Upper lobe of left lung (tissue), 6 donors: ENCODE measurements at regions not wholly inside any gene's neighbourhood (a gene's known extent, or its start where the extent isn't known, plus 50 kb on each side); places are given as distances from the start of the nearest gene placed in this dataset.
"Not testable (repeated sequence)": the region's sequence is repeated elsewhere in the genome, so short reads cannot be mapped to it uniquely, and the experiment has no call there.

ENCODE experiments used
- ATAC-seq, 2 donors: fragments of 200-7000 bp; cut with Tn5 transposase; one replicate each; pipeline ENCODE4 v1.9.1; 2022; ENCODE audit warnings: mild to moderate bottlenecking in 2 of 2, moderate library complexity in 2 of 2; ENCODE audit not compliant: low FRiP score in 2 of 2
- DNase-seq, 2 donors: peaks; one replicate each; pipeline ENCODE4 v3.0.0-alpha.2; 2019 to 2020
- H3K27ac ChIP-seq, 4 donors: fragments of 200-600 bp; sonication (generic); one replicate each; pipeline ENCODE4 v1.5.1; 2016 to 2019
- H3K27me3 ChIP-seq, 4 donors: fragments of 200-600 bp; sonication (generic); one replicate each; pipeline ENCODE4 v1.5.1; 2017 to 2019
- H3K36me3 ChIP-seq, 4 donors: fragments of 200-600 bp; sonication (generic); one replicate each; pipeline ENCODE4 v1.5.1; 2016 to 2019
- H3K4me1 ChIP-seq, 4 donors: fragments of 200-600 bp; sonication (generic); one replicate each; pipeline ENCODE4 v1.5.1; 2018 to 2019
- H3K4me3 ChIP-seq, 4 donors: fragments of 200-600 bp; sonication (generic); one replicate each; pipeline ENCODE4 v1.5.1; 2017 to 2019; ENCODE audit warnings: mild to moderate bottlenecking in 2 of 4, moderate library complexity in 1 of 4
- H3K9me3 ChIP-seq, 4 donors: fragments of 200-600 bp; sonication (generic); one replicate each; pipeline ENCODE4 v1.5.1; 2018 to 2019
- EP300 ChIP-seq, 4 donors: sonication (generic); formaldehyde crosslinking; IDR thresholded peaks; one replicate each; pipeline ENCODE4 v1.5.1; 2017; ENCODE audit warnings: antibody characterized with exemption in 4 of 4, control low read depth in 2 of 4
- POLR2A ChIP-seq, 4 donors: fragments of 450-650 bp; IDR thresholded peaks; one replicate each; pipeline ENCODE4 v1.5.1; 2016 to 2017; ENCODE audit warnings: antibody characterized with exemption in 4 of 4, mild to moderate bottlenecking in 2 of 4
- POLR2AphosphoS5 ChIP-seq, 2 donors: sonication (generic); formaldehyde crosslinking; IDR thresholded peaks; one replicate each; pipeline ENCODE4 v1.5.1; 2017; ENCODE audit warnings: antibody characterized with exemption in 2 of 2
- WGBS, 2 donors: methylation state at CpG; one replicate each; pipeline ENCODE4 v1.1.5; 2017 to 2018; 5-methylcytosine and 5-hydroxymethylcytosine counted together
- TF ChIP-seq, protein P1 (sequence below), 6 experiments: fragments of 450-650 bp in 4 of 6; fragments of 200-600 bp in 2 of 6; sonication (generic) in 2 of 6; IDR thresholded peaks; one replicate each; pipeline ENCODE4 v1.5.1; 2016 to 2019; ENCODE audit warnings: antibody characterized with exemption in 6 of 6
- donor health status: DM: no; HTN: no; CAD: no; lungs with moderate emphysema.
- donor health status: DM: no; HTN: yes; CAD: no; lungs with severe emphysema.

DNA sequence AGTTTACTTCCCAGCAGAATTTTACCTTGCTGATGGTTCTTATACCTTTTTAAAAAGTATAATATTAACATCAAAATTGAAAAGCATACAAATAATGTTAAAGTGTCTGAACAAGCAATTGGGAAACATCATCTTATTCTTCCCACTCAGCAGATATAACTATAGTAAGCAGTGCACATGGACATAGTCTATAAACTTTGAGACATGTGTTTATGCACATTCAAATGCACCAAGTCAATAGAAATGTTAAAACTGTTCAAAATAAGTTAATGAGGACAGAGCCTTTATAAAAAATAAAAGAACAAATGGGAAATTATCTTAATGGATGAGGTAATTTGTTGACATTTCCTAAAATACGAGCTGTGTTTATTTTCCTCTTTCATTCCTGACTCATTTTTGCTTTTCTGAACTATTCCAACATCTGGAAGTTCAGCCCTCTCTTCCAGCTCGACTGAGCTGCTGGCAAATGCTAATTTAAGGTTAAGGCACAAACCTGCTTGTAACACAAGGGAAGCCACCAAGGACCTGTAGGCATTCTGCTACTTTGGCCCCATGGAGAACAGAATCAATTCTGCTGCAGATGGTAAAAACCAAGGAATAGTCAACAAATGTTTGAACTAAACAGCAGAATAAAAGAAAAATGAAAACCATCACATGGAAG, 110.3 kb upstream of the MAP3K4 start:
- H3K36me3 ChIP-seq, result no peaks in the 10 kb centered on the region
- H3K4me3 ChIP-seq, result no peak overlapping the region
- WGBS, 2 donors, result 4 to 7% methylated on average over 2 of the region's 2 CpGs
- H3K9me3 ChIP-seq, result no peaks in the 10 kb centered on the region
- H3K27me3 ChIP-seq, result no peaks in the 10 kb centered on the region
- no peak for TF ChIP-seq POLR2A (IDR thresholded peaks at IDR 0.05)
- H3K4me1 ChIP-seq, result no peaks in the 10 kb centered on the region
- ATAC-seq, result no peak
- H3K27ac ChIP-seq, result no peak overlapping the region
- DNase-seq, result no peak

DNA sequence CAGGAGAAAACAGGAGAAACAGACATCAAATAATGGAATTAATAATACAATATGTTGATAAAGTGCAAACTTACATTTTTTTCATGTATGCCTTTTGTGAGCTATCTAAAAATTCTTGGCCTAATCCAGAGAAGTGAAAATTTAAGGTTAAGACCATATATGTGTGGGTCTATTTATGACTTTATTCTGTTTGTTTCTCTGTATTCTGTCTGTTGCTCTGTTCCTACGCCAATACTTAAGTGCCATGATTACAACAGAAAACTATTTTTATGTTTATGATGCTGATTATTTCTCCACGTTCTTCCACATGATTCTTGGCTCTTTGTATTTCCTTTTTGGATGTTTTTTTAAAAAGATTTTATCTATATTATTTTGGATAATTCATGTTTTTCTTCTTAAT, 109.6 kb upstream of the MAP3K4 start:
- TF ChIP-seq POLR2A (IDR thresholded peaks at IDR 0.05), result no peak
- TF ChIP-seq, protein P1, sequence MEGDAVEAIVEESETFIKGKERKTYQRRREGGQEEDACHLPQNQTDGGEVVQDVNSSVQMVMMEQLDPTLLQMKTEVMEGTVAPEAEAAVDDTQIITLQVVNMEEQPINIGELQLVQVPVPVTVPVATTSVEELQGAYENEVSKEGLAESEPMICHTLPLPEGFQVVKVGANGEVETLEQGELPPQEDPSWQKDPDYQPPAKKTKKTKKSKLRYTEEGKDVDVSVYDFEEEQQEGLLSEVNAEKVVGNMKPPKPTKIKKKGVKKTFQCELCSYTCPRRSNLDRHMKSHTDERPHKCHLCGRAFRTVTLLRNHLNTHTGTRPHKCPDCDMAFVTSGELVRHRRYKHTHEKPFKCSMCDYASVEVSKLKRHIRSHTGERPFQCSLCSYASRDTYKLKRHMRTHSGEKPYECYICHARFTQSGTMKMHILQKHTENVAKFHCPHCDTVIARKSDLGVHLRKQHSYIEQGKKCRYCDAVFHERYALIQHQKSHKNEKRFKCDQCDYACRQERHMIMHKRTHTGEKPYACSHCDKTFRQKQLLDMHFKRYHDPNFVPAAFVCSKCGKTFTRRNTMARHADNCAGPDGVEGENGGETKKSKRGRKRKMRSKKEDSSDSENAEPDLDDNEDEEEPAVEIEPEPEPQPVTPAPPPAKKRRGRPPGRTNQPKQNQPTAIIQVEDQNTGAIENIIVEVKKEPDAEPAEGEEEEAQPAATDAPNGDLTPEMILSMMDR (IDR thresholded peaks at IDR 0.05), result no peak
- TF ChIP-seq POLR2AphosphoS5 (IDR thresholded peaks at IDR 0.05), result no peak
- no peak for TF ChIP-seq EP300 (IDR thresholded peaks at IDR 0.05)
- Histone ChIP-seq H3K27me3 (no peaks in the 10 kb centered on the region), H3K4me1 (no peaks in the 10 kb centered on the region), H3K4me3 (no peak overlapping the region), H3K9me3 (no peaks in the 10 kb centered on the region), H3K36me3 (no peaks in the 10 kb centered on the region), H3K27ac (no peak overlapping the region)
- ATAC-seq (no peak), DNase-seq (no peak)
- 38 to 43% methylated on average over 2 of the region's 2 CpGs for WGBS, 2 donors

DNA sequence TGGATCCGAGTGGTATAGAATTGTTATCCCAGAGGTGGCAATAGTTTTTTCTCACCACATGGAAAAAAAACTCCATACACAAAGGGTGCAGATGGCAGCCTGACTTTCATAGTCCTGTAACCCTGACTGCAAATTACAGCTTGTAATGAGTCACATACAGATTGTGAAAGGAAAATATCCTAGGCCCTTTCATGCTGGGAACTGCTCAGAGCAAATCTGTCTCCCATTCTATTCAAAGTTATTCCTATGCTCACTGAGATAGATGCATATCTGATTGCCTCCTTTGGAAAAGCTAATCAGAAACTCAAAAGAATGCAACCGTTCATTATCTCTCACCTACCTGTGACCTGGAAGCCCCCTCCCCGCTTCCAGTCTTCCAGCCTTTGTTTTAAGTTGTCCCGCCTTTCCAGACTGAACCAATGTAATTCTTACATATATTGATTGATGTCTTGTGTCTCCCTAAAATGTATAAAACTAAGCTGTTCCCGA, 108.7 kb upstream of the MAP3K4 start:
- no peaks in the 10 kb centered on the region for H3K27me3 ChIP-seq
- no peak overlapping the region for H3K4me3 ChIP-seq
- no peaks in the 10 kb centered on the region for H3K4me1 ChIP-seq
- TF ChIP-seq, protein P1 (IDR thresholded peaks at IDR 0.05), result no peak
- no peak for TF ChIP-seq EP300 (IDR thresholded peaks at IDR 0.05)
- no peak for TF ChIP-seq POLR2A (IDR thresholded peaks at IDR 0.05)
- no peak for TF ChIP-seq POLR2AphosphoS5 (IDR thresholded peaks at IDR 0.05)
- H3K9me3 ChIP-seq, result no peaks in the 10 kb centered on the region
- no peak overlapping the region for H3K27ac ChIP-seq
- no peak for ATAC-seq
- DNase-seq, result no peak
- no peaks in the 10 kb centered on the region for H3K36me3 ChIP-seq
- WGBS, 2 donors, result 55 to 64% methylated on average over 5 of the region's 5 CpGs

DNA sequence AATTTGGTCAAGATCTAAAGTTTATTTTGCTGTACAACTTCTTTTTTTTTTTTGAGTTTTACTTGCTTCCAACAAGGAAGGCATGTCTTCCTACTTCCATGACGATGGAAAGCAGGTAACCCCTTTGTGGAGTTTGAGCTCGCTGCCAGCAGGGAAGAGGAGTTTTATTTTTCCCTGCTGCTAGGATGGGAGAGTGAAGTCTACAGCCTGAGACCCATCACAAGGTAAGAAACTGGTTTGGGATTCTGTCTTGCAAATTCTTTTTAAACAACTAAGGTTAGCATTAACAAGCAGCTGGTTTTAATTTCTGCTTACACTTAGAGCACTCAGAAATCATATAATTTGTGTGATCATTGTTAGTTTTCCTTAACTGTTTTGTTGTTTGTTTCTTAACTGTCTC, 108.0 kb upstream of the MAP3K4 start:
- H3K9me3 ChIP-seq, result no peaks in the 10 kb centered on the region
- H3K4me3 ChIP-seq, result no peak overlapping the region
- TF ChIP-seq POLR2A (IDR thresholded peaks at IDR 0.05), result no peak
- TF ChIP-seq, protein P1 (IDR thresholded peaks at IDR 0.05), result no peak
- no peak for TF ChIP-seq EP300 (IDR thresholded peaks at IDR 0.05)
- TF ChIP-seq POLR2AphosphoS5 (IDR thresholded peaks at IDR 0.05), result no peak
- no peaks in the 10 kb centered on the region for H3K4me1 ChIP-seq
- DNase-seq, result no peak
- H3K27me3 ChIP-seq, result no peaks in the 10 kb centered on the region
- 64 to 67% methylated on average over 2 of the region's 2 CpGs for WGBS, 2 donors
- no peak overlapping the region for H3K27ac ChIP-seq
- no peak for ATAC-seq
- H3K36me3 ChIP-seq, result no peaks in the 10 kb centered on the region

DNA sequence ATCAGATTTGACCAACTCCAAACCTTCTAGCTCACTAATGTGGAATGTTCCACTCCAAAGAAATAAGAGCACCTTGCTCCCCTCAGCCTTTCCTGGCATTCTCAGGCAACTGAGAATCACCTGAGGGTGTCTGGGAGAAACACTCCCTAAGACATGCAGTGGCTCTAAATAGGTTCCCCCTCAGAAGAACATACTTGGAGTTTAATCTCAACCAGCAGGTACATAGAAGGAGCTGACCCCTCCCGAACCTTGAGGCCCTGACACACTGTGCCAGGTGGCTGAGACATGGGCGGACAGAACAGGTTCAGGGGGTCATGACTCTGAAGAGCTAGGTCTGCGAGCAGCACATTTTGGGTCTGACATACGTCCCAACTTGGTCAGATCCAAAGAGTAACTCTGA, 107.6 kb upstream of the MAP3K4 start:
- H3K9me3 ChIP-seq, result no peaks in the 10 kb centered on the region
- WGBS, 2 donors, result 79 to 80% methylated on average over 3 to 4 of the region's 4 CpGs
- H3K36me3 ChIP-seq, result no peaks in the 10 kb centered on the region
- no peak overlapping the region for H3K27ac ChIP-seq
- no peak for TF ChIP-seq POLR2A (IDR thresholded peaks at IDR 0.05)
- TF ChIP-seq, protein P1 (IDR thresholded peaks at IDR 0.05), result no peak
- TF ChIP-seq POLR2AphosphoS5 (IDR thresholded peaks at IDR 0.05), result no peak
- no peak for TF ChIP-seq EP300 (IDR thresholded peaks at IDR 0.05)
- H3K4me3 ChIP-seq, result no peak overlapping the region
- no peaks in the 10 kb centered on the region for H3K4me1 ChIP-seq
- DNase-seq (no peak), ATAC-seq (no peak)
- no peaks in the 10 kb centered on the region for H3K27me3 ChIP-seq

DNA sequence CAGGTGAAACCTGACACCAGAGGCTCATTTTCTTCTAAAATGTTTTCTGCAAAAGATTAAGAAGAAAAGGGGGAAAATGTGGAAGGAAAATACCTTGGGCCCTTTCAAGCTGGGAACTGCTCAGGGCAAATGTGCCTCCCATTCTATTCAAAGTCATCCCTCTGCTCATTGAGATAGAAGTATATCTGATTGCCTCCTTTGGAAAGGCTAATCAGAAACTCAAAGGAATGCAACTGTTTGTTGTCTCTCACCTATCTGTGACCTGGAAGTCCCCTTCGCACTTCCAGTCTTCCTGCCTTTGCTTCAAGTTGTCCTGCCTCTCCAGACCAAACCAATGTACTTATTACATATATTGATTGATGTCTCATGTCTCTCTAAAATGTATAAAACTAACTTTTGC, 102.4 kb upstream of the MAP3K4 start:
- not testable (repeated sequence) for H3K27ac ChIP-seq, H3K9me3 ChIP-seq, DNase-seq, ATAC-seq, H3K4me1 ChIP-seq, H3K36me3 ChIP-seq, H3K4me3 ChIP-seq, H3K27me3 ChIP-seq
- WGBS, 2 donors, result 62 to 83% methylated on average over 1 of the region's 1 CpG
